ENCODE measurements at regions not wholly inside any gene's neighbourhood (a gene's known extent, or its start where the extent isn't known, plus 50 kb on each side); places are given as distances from the start of the nearest gene placed in this dataset.

- Mint-ChIP-seq H3K9me3 (ENCODE audit: unreplicated experiment) (peaks cover 9% of the 10 kb centered on the region), H3K27ac (ENCODE audit: unreplicated experiment) (no peak overlapping the region), H3K27me3 (ENCODE audit: unreplicated experiment) (peaks cover 1% of the 10 kb centered on the region), H3K36me3 (ENCODE audit: low read depth, unreplicated experiment) (peaks cover 13% of the 10 kb centered on the region), H3K4me3 (ENCODE audit: unreplicated experiment) (no peak overlapping the region), H3K4me1 (ENCODE audit: unreplicated experiment) (peaks cover 27% of the 10 kb centered on the region)
- TF ChIP-seq CTCF (IDR thresholded peaks at IDR 0.05; ENCODE audit: unreplicated experiment), result no peak
- DNase-seq (ENCODE audit: low spot score), result no peak
Observed at GRCh38 chr19:32104850-32105235, 240.6 kb upstream of the ZNF507 start.

DNA sequence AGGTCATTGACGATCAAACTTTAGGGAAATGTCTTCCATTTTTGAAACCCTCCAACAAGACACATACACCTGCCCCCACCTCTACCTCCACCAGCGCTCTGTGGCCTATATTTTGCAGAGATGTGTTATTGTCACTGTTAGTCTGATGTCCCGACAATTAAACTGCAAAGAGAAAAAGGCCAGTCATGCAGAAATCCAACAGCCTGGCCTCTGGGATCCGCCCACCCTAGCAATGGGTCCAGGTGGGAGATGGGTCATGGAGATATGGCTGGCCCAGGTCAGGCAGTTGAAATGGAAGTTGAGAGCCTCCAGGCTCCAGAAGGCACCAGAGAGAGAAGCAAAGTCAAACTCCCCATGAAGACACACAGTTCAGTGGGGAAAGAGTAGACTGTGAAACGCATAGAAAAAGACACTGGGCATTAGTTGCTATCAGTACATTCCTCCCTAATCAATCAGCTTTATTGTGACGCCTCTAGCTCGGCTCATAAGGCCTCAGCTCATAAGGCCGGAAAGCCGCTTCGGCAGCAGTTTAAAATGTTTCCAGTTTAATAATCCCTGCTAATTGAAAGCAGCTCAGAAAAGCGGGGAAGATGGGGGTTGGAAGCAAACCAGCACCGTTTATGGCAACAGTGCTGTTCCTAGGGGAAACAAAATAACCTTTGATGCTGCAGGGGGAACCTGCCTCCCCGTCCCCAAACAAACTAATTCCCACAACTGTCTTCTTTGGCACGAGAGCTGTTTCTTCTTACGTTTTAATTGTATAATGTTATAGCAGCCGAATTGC lies 239.7 kb upstream of the ZNF507 start:
- H3K27me3 Mint-ChIP-seq (ENCODE audit: unreplicated experiment), result peaks cover 1% of the 10 kb centered on the region
- H3K27ac Mint-ChIP-seq (ENCODE audit: unreplicated experiment), result no peak overlapping the region
- no peak overlapping the region for H3K4me3 Mint-ChIP-seq (ENCODE audit: unreplicated experiment)
- peaks cover 4% of the 10 kb centered on the region for H3K36me3 Mint-ChIP-seq (ENCODE audit: low read depth, unreplicated experiment)
- DNase-seq (ENCODE audit: low spot score), result no peak
- peaks cover 5% of the 10 kb centered on the region for H3K9me3 Mint-ChIP-seq (ENCODE audit: unreplicated experiment)
- peaks cover 25% of the 10 kb centered on the region for H3K4me1 Mint-ChIP-seq (ENCODE audit: unreplicated experiment)
- TF ChIP-seq CTCF (IDR thresholded peaks at IDR 0.05; ENCODE audit: unreplicated experiment), result no peak

- Mint-ChIP-seq H3K36me3 (ENCODE audit: low read depth, unreplicated experiment) (no peaks in the 10 kb centered on the region), H3K27ac (ENCODE audit: unreplicated experiment) (no peak overlapping the region), H3K9me3 (ENCODE audit: unreplicated experiment) (peaks cover 4% of the 10 kb centered on the region), H3K4me1 (ENCODE audit: unreplicated experiment) (no peaks in the 10 kb centered on the region), H3K27me3 (ENCODE audit: unreplicated experiment) (peaks cover 1% of the 10 kb centered on the region), H3K4me3 (ENCODE audit: unreplicated experiment) (no peak overlapping the region)
- no peak for TF ChIP-seq CTCF (IDR thresholded peaks at IDR 0.05; ENCODE audit: unreplicated experiment)
- no peak for DNase-seq (ENCODE audit: low spot score)
Observed at GRCh38 chr19:32122258-32122657, 223.2 kb upstream of the ZNF507 start.

DNA sequence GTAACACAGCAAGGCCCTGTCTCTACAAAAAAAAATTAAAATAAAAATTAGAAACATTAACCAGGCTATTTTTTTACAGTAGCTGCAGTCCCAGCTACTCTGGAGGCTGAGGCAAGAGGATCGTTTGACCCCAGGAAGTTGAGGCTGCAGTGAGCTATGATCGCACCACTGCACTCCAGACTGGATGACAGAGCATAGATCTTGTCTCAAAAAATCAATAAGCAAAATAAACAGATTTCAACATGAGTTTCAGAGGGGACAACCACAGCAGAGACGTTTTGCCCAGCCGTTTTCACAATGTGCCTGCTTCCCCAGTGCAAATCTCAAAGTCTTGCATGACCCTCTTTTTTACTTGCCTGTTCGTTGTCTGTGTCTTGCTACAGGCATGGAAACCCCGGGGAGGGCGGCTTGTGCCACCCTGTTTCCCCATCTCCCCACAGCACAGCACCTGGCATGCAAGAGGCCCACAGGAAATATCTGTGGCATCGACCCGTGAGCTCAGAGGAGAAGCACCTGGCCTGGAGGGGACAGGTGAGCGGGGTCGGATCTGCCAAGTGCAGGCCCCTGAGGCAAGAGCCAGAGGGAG lies 222.0 kb upstream of the ZNF507 start:
- H3K27me3 Mint-ChIP-seq (ENCODE audit: unreplicated experiment), result peaks cover 1% of the 10 kb centered on the region

More for the DNA sequence above, 222.0 kb upstream of the ZNF507 start:
- TF ChIP-seq CTCF (IDR thresholded peaks at IDR 0.05; ENCODE audit: unreplicated experiment), result no peak
- Mint-ChIP-seq H3K27ac (ENCODE audit: unreplicated experiment) (no peak overlapping the region), H3K36me3 (ENCODE audit: low read depth, unreplicated experiment) (no peaks in the 10 kb centered on the region), H3K4me1 (ENCODE audit: unreplicated experiment) (no peaks in the 10 kb centered on the region), H3K9me3 (ENCODE audit: unreplicated experiment) (no peaks in the 10 kb centered on the region), H3K4me3 (ENCODE audit: unreplicated experiment) (no peak overlapping the region)
- DNase-seq (ENCODE audit: low spot score), result no peak

Measured in endothelial cell (in vitro differentiated cells).